Nephron progenitor cell (in vitro differentiated cells): ENCODE measurements at regions not wholly inside any gene's neighbourhood (a gene's known extent, or its start where the extent isn't known, plus 50 kb on each side); places are given as distances from the start of the nearest gene placed in this dataset.

Experiments
- DNase-seq: peaks from one replicate; pipeline ENCODE4 v3.0.0; 2021
- H3K27ac Mint-ChIP-seq: 2 replicates; pipeline ENCODE4 v1.8.0; 2021; ENCODE audit warnings: mild to moderate bottlenecking, moderate library complexity, mixed read lengths
- H3K27me3 Mint-ChIP-seq: 2 replicates; pipeline ENCODE4 v1.8.0; 2021; ENCODE audit warnings: mild to moderate bottlenecking, low read depth, mixed read lengths; ENCODE audit not compliant: poor library complexity
- H3K36me3 Mint-ChIP-seq: 2 replicates; pipeline ENCODE4 v1.8.0; 2021; ENCODE audit warnings: low read depth, mixed read lengths
- H3K4me1 Mint-ChIP-seq: 2 replicates; pipeline ENCODE4 v1.8.0; 2021; ENCODE audit warnings: mixed read lengths
- H3K4me3 Mint-ChIP-seq: 2 replicates; pipeline ENCODE4 v1.8.0; 2021; ENCODE audit warnings: mild to moderate bottlenecking, moderate library complexity, mixed read lengths
- H3K9me3 Mint-ChIP-seq: 2 replicates; pipeline ENCODE4 v1.8.0; 2021; ENCODE audit warnings: mild to moderate bottlenecking, moderate library complexity, mixed read lengths
- TF ChIP-seq, protein P1 (sequence below): fragments of 200-600 bp; sonication (generic); IDR thresholded peaks from 2 replicates; pipeline ENCODE4 v1.5.0; 2021; ENCODE audit warnings: antibody characterized with exemption

DNA sequence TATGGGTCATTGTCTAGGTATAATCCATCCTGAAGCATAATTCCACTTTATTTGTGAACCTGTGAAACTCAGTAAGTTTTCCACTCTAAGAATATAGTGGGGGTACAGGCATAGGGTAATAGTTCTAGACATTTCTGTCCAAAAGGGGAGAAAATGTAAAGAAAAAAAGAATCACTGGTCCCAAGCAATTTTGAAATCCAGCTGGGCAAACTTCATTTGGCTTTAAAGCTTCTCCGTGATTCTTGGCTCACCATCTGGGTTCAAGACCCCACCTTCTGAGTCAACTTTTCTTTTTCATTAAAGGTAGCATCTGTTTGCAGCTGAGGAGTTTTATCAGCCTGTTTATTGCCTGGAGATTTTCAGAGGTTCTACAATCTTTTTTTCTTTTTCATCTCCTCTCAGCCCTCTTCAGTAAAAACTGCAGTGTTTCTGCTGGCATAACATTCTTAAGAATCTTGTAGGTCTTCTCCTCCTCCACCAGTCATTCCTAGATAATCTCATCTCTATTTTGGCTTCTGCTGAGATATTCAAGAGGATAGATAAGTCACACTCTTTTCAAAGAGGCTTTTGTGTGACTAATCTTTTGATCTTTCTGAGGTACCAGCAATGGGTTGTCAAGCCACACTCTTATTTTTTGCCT lies 126.1 kb upstream of the PITX1 start:
- peaks cover 36% of the 10 kb centered on the region for H3K9me3 Mint-ChIP-seq
- H3K27me3 Mint-ChIP-seq, result peaks cover 25% of the 10 kb centered on the region

DNA sequence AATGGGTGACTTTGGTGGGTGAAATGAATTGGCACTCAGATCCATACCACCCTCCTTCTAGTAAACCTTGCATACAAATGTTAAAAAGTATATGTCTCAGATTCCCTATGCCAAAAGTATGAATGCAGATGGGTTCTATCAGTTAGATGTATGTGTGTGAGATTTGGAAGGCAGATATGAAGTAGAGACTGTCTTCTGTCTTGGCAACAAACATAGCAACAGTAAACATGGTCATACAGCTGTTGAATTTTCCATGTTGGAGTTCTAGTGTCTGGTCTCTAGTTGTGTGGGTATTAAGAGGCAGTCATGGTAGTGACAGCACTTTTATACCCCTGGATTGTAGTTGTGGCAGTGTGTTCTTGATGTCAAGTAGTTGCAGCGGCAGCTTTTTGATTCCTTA lies 125.6 kb upstream of the PITX1 start:
- TF ChIP-seq, protein P1, sequence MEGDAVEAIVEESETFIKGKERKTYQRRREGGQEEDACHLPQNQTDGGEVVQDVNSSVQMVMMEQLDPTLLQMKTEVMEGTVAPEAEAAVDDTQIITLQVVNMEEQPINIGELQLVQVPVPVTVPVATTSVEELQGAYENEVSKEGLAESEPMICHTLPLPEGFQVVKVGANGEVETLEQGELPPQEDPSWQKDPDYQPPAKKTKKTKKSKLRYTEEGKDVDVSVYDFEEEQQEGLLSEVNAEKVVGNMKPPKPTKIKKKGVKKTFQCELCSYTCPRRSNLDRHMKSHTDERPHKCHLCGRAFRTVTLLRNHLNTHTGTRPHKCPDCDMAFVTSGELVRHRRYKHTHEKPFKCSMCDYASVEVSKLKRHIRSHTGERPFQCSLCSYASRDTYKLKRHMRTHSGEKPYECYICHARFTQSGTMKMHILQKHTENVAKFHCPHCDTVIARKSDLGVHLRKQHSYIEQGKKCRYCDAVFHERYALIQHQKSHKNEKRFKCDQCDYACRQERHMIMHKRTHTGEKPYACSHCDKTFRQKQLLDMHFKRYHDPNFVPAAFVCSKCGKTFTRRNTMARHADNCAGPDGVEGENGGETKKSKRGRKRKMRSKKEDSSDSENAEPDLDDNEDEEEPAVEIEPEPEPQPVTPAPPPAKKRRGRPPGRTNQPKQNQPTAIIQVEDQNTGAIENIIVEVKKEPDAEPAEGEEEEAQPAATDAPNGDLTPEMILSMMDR, result no peak
- Mint-ChIP-seq H3K27me3 (peaks cover 20% of the 10 kb centered on the region), H3K36me3 (peaks cover 8% of the 10 kb centered on the region), H3K4me1 (peaks cover 4% of the 10 kb centered on the region), H3K9me3 (peaks cover 36% of the 10 kb centered on the region), H3K4me3 (no peak overlapping the region), H3K27ac (no peak overlapping the region)
- DNase-seq, result no peak

More for the DNA sequence above, 126.1 kb upstream of the PITX1 start:
- peaks cover 4% of the 10 kb centered on the region for H3K4me1 Mint-ChIP-seq
- no peak for DNase-seq
- TF ChIP-seq, protein P1, result no peak
- peaks cover 8% of the 10 kb centered on the region for H3K36me3 Mint-ChIP-seq
- H3K4me3 Mint-ChIP-seq, result no peak overlapping the region
- no peak overlapping the region for H3K27ac Mint-ChIP-seq

DNA sequence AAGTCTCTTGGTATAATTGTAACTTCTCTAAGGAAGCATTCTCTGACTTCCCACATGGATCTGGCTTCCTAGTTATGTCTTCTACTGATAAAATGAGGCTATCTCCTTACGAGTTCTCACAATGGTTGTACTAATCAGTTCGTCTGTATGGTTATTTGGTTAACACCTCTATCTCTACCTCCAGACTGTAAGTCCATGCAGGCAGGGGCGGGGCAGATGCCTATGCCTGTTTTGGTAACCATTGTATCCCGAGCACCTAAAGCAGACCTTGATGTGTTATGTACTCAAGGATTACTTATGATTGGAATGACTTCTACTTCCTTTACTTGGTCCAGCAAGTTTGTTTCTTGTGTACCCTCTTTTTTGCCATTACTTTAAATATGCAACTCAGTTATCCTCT lies 125.0 kb upstream of the PITX1 start:
- TF ChIP-seq, protein P1, result no peak
- Mint-ChIP-seq H3K36me3 (peaks cover 8% of the 10 kb centered on the region), H3K4me1 (no peaks in the 10 kb centered on the region), H3K4me3 (no peak overlapping the region), H3K9me3 (peaks cover 36% of the 10 kb centered on the region), H3K27me3 (peaks cover 18% of the 10 kb centered on the region), H3K27ac (no peak overlapping the region)
- DNase-seq, result no peak

DNA sequence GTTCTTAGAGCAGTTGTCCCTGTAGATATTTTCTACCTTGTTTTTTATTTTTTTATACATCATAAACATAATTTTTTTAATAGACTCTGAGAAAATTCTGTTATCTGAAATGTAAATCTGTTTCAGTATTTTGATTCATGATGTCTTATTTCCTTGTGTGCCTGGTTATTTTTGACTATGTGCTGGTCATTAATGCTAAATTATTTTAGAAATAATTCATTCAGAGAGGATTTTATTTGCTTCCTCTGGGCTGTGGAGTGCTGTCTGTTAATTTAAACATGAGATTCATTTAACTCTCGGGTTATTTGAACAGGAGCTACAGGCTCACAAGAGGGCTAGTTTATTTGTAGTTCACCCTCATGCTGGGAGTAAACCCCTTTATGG lies 124.3 kb upstream of the PITX1 start:
- peaks cover 36% of the 10 kb centered on the region for H3K9me3 Mint-ChIP-seq

DNA sequence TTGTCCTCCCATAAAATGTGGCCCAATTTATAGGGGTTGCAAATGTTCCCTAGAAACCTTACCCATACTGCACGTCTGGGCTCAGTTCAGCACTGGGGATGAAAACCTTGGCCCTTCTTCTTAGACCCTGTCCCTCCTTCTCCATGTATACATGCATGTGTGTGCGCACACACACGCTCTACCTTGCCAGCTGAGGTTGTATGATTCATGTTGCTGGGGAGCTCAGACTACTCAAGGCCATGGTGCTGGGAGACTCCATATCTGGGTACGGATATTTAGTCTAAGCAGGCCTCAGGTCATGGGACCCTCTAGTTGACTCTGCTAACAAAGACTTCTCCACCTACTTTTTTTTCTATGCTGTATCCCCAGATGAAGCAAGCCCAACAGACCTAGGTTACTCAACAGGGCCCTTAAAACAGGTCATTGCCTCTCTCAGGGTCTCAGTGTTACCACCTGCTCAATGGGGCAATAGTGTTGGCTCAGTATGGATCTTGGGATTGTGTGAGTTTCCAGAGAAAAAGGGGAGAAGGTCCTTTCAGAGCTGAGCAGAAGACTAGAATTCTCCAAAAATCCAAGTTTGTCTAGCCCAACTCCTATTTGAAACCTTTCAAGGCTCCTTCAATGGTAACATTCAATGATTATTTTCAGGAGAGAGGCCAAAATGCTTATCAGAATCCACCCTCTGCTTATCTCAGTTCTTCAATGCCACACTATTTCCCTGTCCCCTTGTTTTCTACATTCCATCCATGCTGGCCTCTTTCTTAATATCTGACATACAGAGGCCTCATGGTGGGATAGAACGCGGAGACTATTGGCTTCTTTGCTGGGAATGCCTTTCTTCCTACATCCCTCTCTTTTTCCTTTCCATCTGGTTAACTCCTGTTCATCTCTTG lies 123.6 kb upstream of the PITX1 start:
- no peak for DNase-seq
- no peaks in the 10 kb centered on the region for H3K4me1 Mint-ChIP-seq
- peaks cover 17% of the 10 kb centered on the region for H3K27me3 Mint-ChIP-seq
- TF ChIP-seq, protein P1, result no peak
- H3K27ac Mint-ChIP-seq, result no peak overlapping the region
- H3K4me3 Mint-ChIP-seq, result no peak overlapping the region
- peaks cover 8% of the 10 kb centered on the region for H3K36me3 Mint-ChIP-seq
- peaks cover 36% of the 10 kb centered on the region for H3K9me3 Mint-ChIP-seq

More for the DNA sequence above, 124.3 kb upstream of the PITX1 start:
- no peak overlapping the region for H3K27ac Mint-ChIP-seq
- peaks cover 8% of the 10 kb centered on the region for H3K36me3 Mint-ChIP-seq
- no peak for DNase-seq
- TF ChIP-seq, protein P1, result no peak
- H3K4me1 Mint-ChIP-seq, result no peaks in the 10 kb centered on the region
- no peak overlapping the region for H3K4me3 Mint-ChIP-seq
- peaks cover 17% of the 10 kb centered on the region for H3K27me3 Mint-ChIP-seq
